ENCODE measurements at regions not wholly inside any gene's neighbourhood (a gene's known extent, or its start where the extent isn't known, plus 50 kb on each side); places are given as distances from the start of the nearest gene placed in this dataset.

DNA sequence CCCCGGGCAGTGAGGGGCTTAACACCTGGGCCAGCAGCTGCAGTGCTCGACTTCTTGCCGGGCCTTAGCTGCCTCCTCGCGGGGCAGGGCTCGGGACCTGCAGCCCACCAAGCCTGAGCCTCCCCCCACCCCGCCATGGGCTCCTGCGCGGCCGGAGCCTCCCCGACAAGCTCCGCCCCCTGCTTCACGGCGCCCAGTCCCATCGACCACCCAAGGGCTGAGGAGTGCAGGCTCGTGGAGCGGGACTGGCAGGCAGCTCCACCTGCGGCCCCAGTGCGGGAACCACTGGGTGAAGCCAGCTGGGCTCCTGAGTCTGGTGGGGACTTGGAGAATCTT lies 67.8 kb upstream of the NR5A2 start:
- Mint-ChIP-seq H3K4me1 (ENCODE audit: unreplicated experiment) (no peaks in the 10 kb centered on the region), H3K9me3 (ENCODE audit: unreplicated experiment) (no peaks in the 10 kb centered on the region), H3K27me3 (ENCODE audit: unreplicated experiment) (peaks cover 7% of the 10 kb centered on the region), H3K4me3 (ENCODE audit: unreplicated experiment) (no peak overlapping the region), H3K27ac (ENCODE audit: unreplicated experiment) (no peak overlapping the region), H3K36me3 (ENCODE audit: unreplicated experiment) (no peaks in the 10 kb centered on the region)
- DNase-seq (ENCODE audit: extremely low spot score, unreplicated experiment), result no peak
- TF ChIP-seq, protein P1, sequence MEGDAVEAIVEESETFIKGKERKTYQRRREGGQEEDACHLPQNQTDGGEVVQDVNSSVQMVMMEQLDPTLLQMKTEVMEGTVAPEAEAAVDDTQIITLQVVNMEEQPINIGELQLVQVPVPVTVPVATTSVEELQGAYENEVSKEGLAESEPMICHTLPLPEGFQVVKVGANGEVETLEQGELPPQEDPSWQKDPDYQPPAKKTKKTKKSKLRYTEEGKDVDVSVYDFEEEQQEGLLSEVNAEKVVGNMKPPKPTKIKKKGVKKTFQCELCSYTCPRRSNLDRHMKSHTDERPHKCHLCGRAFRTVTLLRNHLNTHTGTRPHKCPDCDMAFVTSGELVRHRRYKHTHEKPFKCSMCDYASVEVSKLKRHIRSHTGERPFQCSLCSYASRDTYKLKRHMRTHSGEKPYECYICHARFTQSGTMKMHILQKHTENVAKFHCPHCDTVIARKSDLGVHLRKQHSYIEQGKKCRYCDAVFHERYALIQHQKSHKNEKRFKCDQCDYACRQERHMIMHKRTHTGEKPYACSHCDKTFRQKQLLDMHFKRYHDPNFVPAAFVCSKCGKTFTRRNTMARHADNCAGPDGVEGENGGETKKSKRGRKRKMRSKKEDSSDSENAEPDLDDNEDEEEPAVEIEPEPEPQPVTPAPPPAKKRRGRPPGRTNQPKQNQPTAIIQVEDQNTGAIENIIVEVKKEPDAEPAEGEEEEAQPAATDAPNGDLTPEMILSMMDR (IDR thresholded peaks at IDR 0.05), result no peak

DNA sequence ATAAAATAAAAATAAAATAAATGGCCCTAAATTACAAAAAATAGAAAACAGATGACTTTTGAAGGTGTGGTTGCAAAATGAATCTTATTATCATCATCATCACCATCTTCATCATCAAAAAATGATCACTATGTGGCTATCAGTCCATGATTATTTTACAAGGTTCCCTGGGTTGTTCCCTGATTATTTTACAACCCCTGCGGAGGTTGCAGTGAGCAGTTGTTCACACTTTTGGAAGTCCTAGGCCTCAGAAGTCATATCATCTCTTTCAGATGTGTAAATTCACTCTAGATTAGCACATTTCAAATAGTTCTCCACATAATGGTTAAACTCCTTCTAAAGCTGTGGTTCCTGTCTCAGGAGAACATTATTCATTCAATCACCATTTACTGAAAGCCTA lies 57.4 kb upstream of the NR5A2 start:
- no peak for DNase-seq (ENCODE audit: extremely low spot score, unreplicated experiment)
- no peak overlapping the region for H3K4me3 Mint-ChIP-seq (ENCODE audit: unreplicated experiment)
- H3K36me3 Mint-ChIP-seq (ENCODE audit: unreplicated experiment), result no peaks in the 10 kb centered on the region
- no peaks in the 10 kb centered on the region for H3K9me3 Mint-ChIP-seq (ENCODE audit: unreplicated experiment)
- TF ChIP-seq, protein P1 (IDR thresholded peaks at IDR 0.05), result no peak
- H3K27me3 Mint-ChIP-seq (ENCODE audit: unreplicated experiment), result peaks cover 20% of the 10 kb centered on the region
- no peaks in the 10 kb centered on the region for H3K4me1 Mint-ChIP-seq (ENCODE audit: unreplicated experiment)
- H3K27ac Mint-ChIP-seq (ENCODE audit: unreplicated experiment), result no peak overlapping the region

DNA sequence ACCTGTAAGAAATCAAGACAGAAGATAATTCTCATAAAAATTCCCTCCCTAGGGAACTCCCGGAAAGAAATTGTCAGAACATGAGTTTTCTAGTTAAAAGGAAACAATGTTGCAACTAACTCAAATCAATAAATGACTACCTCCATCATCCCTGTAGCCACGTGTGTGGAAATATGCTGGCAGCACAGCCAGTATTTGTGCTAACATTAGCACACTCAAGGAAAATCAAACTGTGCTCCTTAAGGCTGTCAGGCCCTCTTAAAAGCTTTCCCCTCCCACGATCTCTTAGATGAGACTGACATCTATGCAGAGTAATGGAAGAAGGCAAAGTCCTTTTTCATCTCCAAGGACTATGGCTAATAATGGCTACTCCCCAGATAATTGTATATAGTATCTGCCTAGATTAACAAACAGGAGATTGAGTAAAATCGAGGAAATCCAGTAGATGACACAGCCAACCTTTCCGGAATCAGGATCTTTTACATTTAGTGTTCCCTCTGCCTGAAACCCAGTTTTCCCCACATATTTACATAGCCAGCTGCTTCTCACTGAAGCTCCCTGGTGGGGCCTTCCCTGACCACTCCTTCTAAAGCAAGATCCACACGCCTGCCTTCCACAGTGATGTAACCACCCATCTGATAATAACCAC lies 50.9 kb upstream of the NR5A2 start:
- no peak for DNase-seq (ENCODE audit: extremely low spot score, unreplicated experiment)

More for the DNA sequence above, 50.9 kb upstream of the NR5A2 start:
- H3K27me3 Mint-ChIP-seq (ENCODE audit: unreplicated experiment), result peaks cover 21% of the 10 kb centered on the region
- no peak overlapping the region for H3K27ac Mint-ChIP-seq (ENCODE audit: unreplicated experiment)
- H3K36me3 Mint-ChIP-seq (ENCODE audit: unreplicated experiment), result no peaks in the 10 kb centered on the region
- no peaks in the 10 kb centered on the region for H3K4me1 Mint-ChIP-seq (ENCODE audit: unreplicated experiment)
- no peak overlapping the region for H3K4me3 Mint-ChIP-seq (ENCODE audit: unreplicated experiment)
- H3K9me3 Mint-ChIP-seq (ENCODE audit: unreplicated experiment), result no peaks in the 10 kb centered on the region
- TF ChIP-seq, protein P1 (IDR thresholded peaks at IDR 0.05), result no peak

Small RNA genes lying in the stretch of these regions (microRNA-seq; reads per million reads assigned to microRNA genes)
- gene MIR181A1 (ENCODE audit: unreplicated experiment) (7,352 reads per million, percentile 94 among the genes with 10 or more reads in this experiment), gene MIR181B1 (ENCODE audit: unreplicated experiment) (21.9 reads per million, percentile 32 among the genes with 10 or more reads in this experiment)
